VCaP (cell line): ENCODE measurements at regions not wholly inside any gene's neighbourhood (a gene's known extent, or its start where the extent isn't known, plus 50 kb on each side); places are given as distances from the start of the nearest gene placed in this dataset.

Source experiments
- H3K27ac ChIP-seq: fragments of 450-650 bp; 2 replicates; pipeline ENCODE4 v1.5.1; 2017
- CTCF ChIP-seq: fragments of 450-650 bp; conservative IDR thresholded peaks from 2 replicates; pipeline ENCODE4 v1.5.1; 2017; ENCODE audit warnings: mild to moderate bottlenecking, moderate library complexity

GRCh38 chr11:123365955-123366354 lies 64.1 kb upstream of the GRAMD1B start:
- no peak overlapping the region for H3K27ac ChIP-seq
- no peak for TF ChIP-seq CTCF

GRCh38 chr11:123364080-123364479 lies 66.0 kb upstream of the GRAMD1B start:
- no peak overlapping the region for H3K27ac ChIP-seq
- no peak for TF ChIP-seq CTCF

GRCh38 chr11:123363556-123363955 lies 66.5 kb upstream of the GRAMD1B start:
- H3K27ac ChIP-seq, result no peak overlapping the region
- no peak for TF ChIP-seq CTCF

- TF ChIP-seq CTCF, result no peak
- H3K27ac ChIP-seq, result no peak overlapping the region
These were observed 67.1 kb upstream of the GRAMD1B start for GRCh38 chr11:123362941-123363340.

GRCh38 chr11:123362186-123362585 lies 67.9 kb upstream of the GRAMD1B start:
- TF ChIP-seq CTCF, result no peak
- no peak overlapping the region for H3K27ac ChIP-seq

- no peak for TF ChIP-seq CTCF
- no peak overlapping the region for H3K27ac ChIP-seq
These were observed 69.0 kb upstream of the GRAMD1B start for GRCh38 chr11:123361110-123361509.

GRCh38 chr11:123360267-123360936 lies 69.7 kb upstream of the GRAMD1B start:
- TF ChIP-seq CTCF, result no peak
- no peak overlapping the region for H3K27ac ChIP-seq
